ENCODE measurements at regions not wholly inside any gene's neighbourhood (a gene's known extent, or its start where the extent isn't known, plus 50 kb on each side); places are given as distances from the start of the nearest gene placed in this dataset.
"Not testable (repeated sequence)": the region's sequence is repeated elsewhere in the genome, so short reads cannot be mapped to it uniquely, and the experiment has no call there.

GRCh38 chr12:129987841-129988240 lies 84.0 kb upstream of the TMEM132D start:
- Histone ChIP-seq H3K9me3 (ENCODE audit: control insufficient read depth in 3 of 3, low read length in 3 of 3) (peaks cover 0 to 13% (median 2%) of the 10 kb centered on the region in 3 donors), H3K9ac (ENCODE audit: low read depth in 1 of 3, low read length in 3 of 3) (no peak overlapping the region), H3K4me3 (ENCODE audit: low read length in 3 of 3) (no peak overlapping the region)

GRCh38 chr12:129994634-129995033 lies 90.8 kb upstream of the TMEM132D start:
- no peaks in the 10 kb centered on the region for H3K27me3 ChIP-seq (ENCODE audit: control insufficient read depth in 3 of 3, insufficient read depth in 3 of 3, low read length in 3 of 3)
- no peak overlapping the region for H3K27ac ChIP-seq (ENCODE audit: low read depth, low read length)
- no peaks in the 10 kb centered on the region for H3K36me3 ChIP-seq (ENCODE audit: control insufficient read depth in 3 of 3, insufficient read depth in 3 of 3, low read length in 3 of 3)
- H3K4me3 ChIP-seq (ENCODE audit: low read length in 3 of 3): no peak overlapping the region
- H3K9me3 ChIP-seq (ENCODE audit: control insufficient read depth in 3 of 3, low read length in 3 of 3): peaks cover 0 to 6% (median 2%) of the 10 kb centered on the region in 3 donors
- H3K4me1 ChIP-seq (ENCODE audit: control insufficient read depth in 3 of 3, insufficient read depth in 3 of 3, low read length in 3 of 3): no peaks in the 10 kb centered on the region
- H3K9ac ChIP-seq (ENCODE audit: low read depth in 1 of 3, low read length in 3 of 3): no peak overlapping the region

More at GRCh38 chr12:129987841-129988240, 84.0 kb upstream of the TMEM132D start:
- H3K4me1 ChIP-seq (ENCODE audit: control insufficient read depth in 3 of 3, insufficient read depth in 3 of 3, low read length in 3 of 3): no peaks in the 10 kb centered on the region
- H3K27me3 ChIP-seq (ENCODE audit: control insufficient read depth in 3 of 3, insufficient read depth in 3 of 3, low read length in 3 of 3): no peaks in the 10 kb centered on the region
- H3K36me3 ChIP-seq (ENCODE audit: control insufficient read depth in 3 of 3, insufficient read depth in 3 of 3, low read length in 3 of 3): no peaks in the 10 kb centered on the region
- H3K27ac ChIP-seq (ENCODE audit: low read depth, low read length): no peak overlapping the region

- Histone ChIP-seq H3K9me3 (ENCODE audit: control insufficient read depth in 3 of 3, low read length in 3 of 3) (peaks cover 0 to 6% (median 0%) of the 10 kb centered on the region in 3 donors), H3K4me1 (ENCODE audit: control insufficient read depth in 3 of 3, insufficient read depth in 3 of 3, low read length in 3 of 3) (no peaks in the 10 kb centered on the region), H3K4me3 (ENCODE audit: low read length in 3 of 3) (no peak overlapping the region), H3K27me3 (ENCODE audit: control insufficient read depth in 3 of 3, insufficient read depth in 3 of 3, low read length in 3 of 3) (no peaks in the 10 kb centered on the region), H3K9ac (ENCODE audit: low read depth in 1 of 3, low read length in 3 of 3) (no peak overlapping the region), H3K27ac (ENCODE audit: low read depth, low read length) (no peak overlapping the region), H3K36me3 (ENCODE audit: control insufficient read depth in 3 of 3, insufficient read depth in 3 of 3, low read length in 3 of 3) (no peaks in the 10 kb centered on the region)
These were observed 93.4 kb upstream of the TMEM132D start for GRCh38 chr12:129997239-129997638.

GRCh38 chr12:130004310-130004877 lies 100.6 kb upstream of the TMEM132D start:
- H3K36me3 ChIP-seq (ENCODE audit: control insufficient read depth in 3 of 3, insufficient read depth in 3 of 3, low read length in 3 of 3); H3K9ac ChIP-seq (ENCODE audit: low read depth in 1 of 3, low read length in 3 of 3); H3K27ac ChIP-seq (ENCODE audit: low read depth, low read length); H3K4me3 ChIP-seq (ENCODE audit: low read length in 3 of 3); H3K9me3 ChIP-seq (ENCODE audit: control insufficient read depth in 3 of 3, low read length in 3 of 3); H3K4me1 ChIP-seq (ENCODE audit: control insufficient read depth in 3 of 3, insufficient read depth in 3 of 3, low read length in 3 of 3): not testable (repeated sequence)
- peaks cover 0 to 17% (median 5%) of the 10 kb centered on the region in 3 donors for H3K27me3 ChIP-seq (ENCODE audit: control insufficient read depth in 3 of 3, insufficient read depth in 3 of 3, low read length in 3 of 3)

- Histone ChIP-seq H3K9me3 (ENCODE audit: control insufficient read depth in 3 of 3, low read length in 3 of 3) (no peaks in the 10 kb centered on the region), H3K4me1 (ENCODE audit: control insufficient read depth in 3 of 3, insufficient read depth in 3 of 3, low read length in 3 of 3) (no peaks in the 10 kb centered on the region), H3K9ac (ENCODE audit: low read depth in 1 of 3, low read length in 3 of 3) (no peak overlapping the region), H3K27ac (ENCODE audit: low read depth, low read length) (no peak overlapping the region), H3K4me3 (ENCODE audit: low read length in 3 of 3) (no peak overlapping the region), H3K27me3 (ENCODE audit: control insufficient read depth in 3 of 3, insufficient read depth in 3 of 3, low read length in 3 of 3) (peaks cover 0 to 33% (median 5%) of the 10 kb centered on the region in 3 donors), H3K36me3 (ENCODE audit: control insufficient read depth in 3 of 3, insufficient read depth in 3 of 3, low read length in 3 of 3) (no peaks in the 10 kb centered on the region)
These were observed 103.9 kb upstream of the TMEM132D start for GRCh38 chr12:130007771-130008170.

GRCh38 chr12:130008241-130008640 lies 104.4 kb upstream of the TMEM132D start:
- Histone ChIP-seq H3K9me3 (ENCODE audit: control insufficient read depth in 3 of 3, low read length in 3 of 3) (no peaks in the 10 kb centered on the region), H3K9ac (ENCODE audit: low read depth in 1 of 3, low read length in 3 of 3) (no peak overlapping the region)

GRCh38 chr12:130009961-130010360 lies 106.1 kb upstream of the TMEM132D start:
- Histone ChIP-seq H3K36me3 (ENCODE audit: control insufficient read depth in 3 of 3, insufficient read depth in 3 of 3, low read length in 3 of 3) (no peaks in the 10 kb centered on the region), H3K4me3 (ENCODE audit: low read length in 3 of 3) (no peak overlapping the region), H3K4me1 (ENCODE audit: control insufficient read depth in 3 of 3, insufficient read depth in 3 of 3, low read length in 3 of 3) (no peaks in the 10 kb centered on the region), H3K9ac (ENCODE audit: low read depth in 1 of 3, low read length in 3 of 3) (no peak overlapping the region), H3K27ac (ENCODE audit: low read depth, low read length) (no peak overlapping the region), H3K27me3 (ENCODE audit: control insufficient read depth in 3 of 3, insufficient read depth in 3 of 3, low read length in 3 of 3) (peaks cover 0 to 43% (median 14%) of the 10 kb centered on the region in 3 donors), H3K9me3 (ENCODE audit: control insufficient read depth in 3 of 3, low read length in 3 of 3) (no peaks in the 10 kb centered on the region)

More at GRCh38 chr12:130008241-130008640, 104.4 kb upstream of the TMEM132D start:
- no peak overlapping the region for H3K4me3 ChIP-seq (ENCODE audit: low read length in 3 of 3)
- H3K4me1 ChIP-seq (ENCODE audit: control insufficient read depth in 3 of 3, insufficient read depth in 3 of 3, low read length in 3 of 3): no peaks in the 10 kb centered on the region
- H3K36me3 ChIP-seq (ENCODE audit: control insufficient read depth in 3 of 3, insufficient read depth in 3 of 3, low read length in 3 of 3): no peaks in the 10 kb centered on the region
- H3K27ac ChIP-seq (ENCODE audit: low read depth, low read length): no peak overlapping the region
- H3K27me3 ChIP-seq (ENCODE audit: control insufficient read depth in 3 of 3, insufficient read depth in 3 of 3, low read length in 3 of 3): peaks cover 0 to 33% (median 5%) of the 10 kb centered on the region in 3 donors

- Histone ChIP-seq H3K4me3 (ENCODE audit: low read length in 3 of 3) (no peak overlapping the region), H3K27me3 (ENCODE audit: control insufficient read depth in 3 of 3, insufficient read depth in 3 of 3, low read length in 3 of 3) (peaks cover 0 to 51% (median 27%) of the 10 kb centered on the region in 3 donors), H3K27ac (ENCODE audit: low read depth, low read length) (no peak overlapping the region), H3K9ac (ENCODE audit: low read depth in 1 of 3, low read length in 3 of 3) (no peak overlapping the region), H3K9me3 (ENCODE audit: control insufficient read depth in 3 of 3, low read length in 3 of 3) (no peaks in the 10 kb centered on the region), H3K4me1 (ENCODE audit: control insufficient read depth in 3 of 3, insufficient read depth in 3 of 3, low read length in 3 of 3) (no peaks in the 10 kb centered on the region), H3K36me3 (ENCODE audit: control insufficient read depth in 3 of 3, insufficient read depth in 3 of 3, low read length in 3 of 3) (no peaks in the 10 kb centered on the region)
These were observed 108.0 kb upstream of the TMEM132D start for GRCh38 chr12:130011611-130012385.

GRCh38 chr12:130013771-130014484 lies 110.1 kb upstream of the TMEM132D start:
- no peak overlapping the region for H3K27ac ChIP-seq (ENCODE audit: low read depth, low read length)
- no peak overlapping the region for H3K9ac ChIP-seq (ENCODE audit: low read depth in 1 of 3, low read length in 3 of 3)
- H3K27me3 ChIP-seq (ENCODE audit: control insufficient read depth in 3 of 3, insufficient read depth in 3 of 3, low read length in 3 of 3): peaks cover 0 to 53% (median 37%) of the 10 kb centered on the region in 3 donors
- no peaks in the 10 kb centered on the region for H3K4me1 ChIP-seq (ENCODE audit: control insufficient read depth in 3 of 3, insufficient read depth in 3 of 3, low read length in 3 of 3)
- H3K4me3 ChIP-seq (ENCODE audit: low read length in 3 of 3): no peak overlapping the region
- no peaks in the 10 kb centered on the region for H3K36me3 ChIP-seq (ENCODE audit: control insufficient read depth in 3 of 3, insufficient read depth in 3 of 3, low read length in 3 of 3)
- no peaks in the 10 kb centered on the region for H3K9me3 ChIP-seq (ENCODE audit: control insufficient read depth in 3 of 3, low read length in 3 of 3)

- Histone ChIP-seq H3K9ac (ENCODE audit: low read depth in 1 of 3, low read length in 3 of 3) (no peak overlapping the region), H3K36me3 (ENCODE audit: control insufficient read depth in 3 of 3, insufficient read depth in 3 of 3, low read length in 3 of 3) (no peaks in the 10 kb centered on the region), H3K4me1 (ENCODE audit: control insufficient read depth in 3 of 3, insufficient read depth in 3 of 3, low read length in 3 of 3) (no peaks in the 10 kb centered on the region), H3K27ac (ENCODE audit: low read depth, low read length) (no peak overlapping the region), H3K4me3 (ENCODE audit: low read length in 3 of 3) (no peak overlapping the region), H3K27me3 (ENCODE audit: control insufficient read depth in 3 of 3, insufficient read depth in 3 of 3, low read length in 3 of 3) (peaks cover 0 to 56% (median 36%) of the 10 kb centered on the region in 3 donors), H3K9me3 (ENCODE audit: control insufficient read depth in 3 of 3, low read length in 3 of 3) (no peaks in the 10 kb centered on the region)
These were observed 110.6 kb upstream of the TMEM132D start for GRCh38 chr12:130014485-130014807.
